ENCODE measurements at regions not wholly inside any gene's neighbourhood (a gene's known extent, or its start where the extent isn't known, plus 50 kb on each side); places are given as distances from the start of the nearest gene placed in this dataset.

DNA sequence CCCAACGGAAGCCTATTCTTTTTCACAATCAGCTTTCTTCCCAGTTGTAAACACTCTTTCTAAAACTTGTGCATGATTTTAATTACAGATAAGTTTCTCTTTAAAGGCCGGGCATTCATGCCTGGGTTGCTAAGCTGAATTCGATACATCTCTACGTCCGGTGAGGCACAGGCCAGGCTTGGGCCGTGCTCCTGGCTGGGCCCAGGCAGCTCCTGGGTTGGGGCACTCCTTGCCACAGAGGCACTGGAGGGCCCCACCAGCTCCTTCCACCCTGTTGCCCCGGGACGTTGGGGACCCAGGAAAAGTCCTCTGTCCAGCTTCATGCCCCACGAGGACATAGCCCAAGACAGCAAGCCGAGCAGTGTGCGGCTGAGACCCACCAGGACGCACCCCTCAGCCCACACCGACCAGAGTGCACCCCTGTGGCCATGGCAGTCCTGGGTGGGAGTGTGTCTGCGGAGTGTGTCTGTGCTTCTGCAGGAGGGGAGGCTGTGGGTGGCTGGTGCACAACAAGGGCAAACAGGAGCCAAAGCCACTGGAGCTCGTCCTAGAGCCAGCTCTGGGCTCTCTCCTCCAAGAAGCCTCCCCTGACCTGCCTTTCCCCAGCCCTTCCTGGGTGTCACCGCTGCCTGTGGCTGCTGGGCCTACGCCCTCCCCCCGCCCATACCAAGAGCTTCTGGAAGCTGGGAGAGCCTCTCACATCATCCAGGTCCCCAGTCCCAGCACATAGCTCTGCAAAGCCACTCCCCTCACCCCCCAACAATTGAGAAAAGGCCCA, 128.0 kb upstream of the NKX1-1 start:
- TF ChIP-seq, protein P1, sequence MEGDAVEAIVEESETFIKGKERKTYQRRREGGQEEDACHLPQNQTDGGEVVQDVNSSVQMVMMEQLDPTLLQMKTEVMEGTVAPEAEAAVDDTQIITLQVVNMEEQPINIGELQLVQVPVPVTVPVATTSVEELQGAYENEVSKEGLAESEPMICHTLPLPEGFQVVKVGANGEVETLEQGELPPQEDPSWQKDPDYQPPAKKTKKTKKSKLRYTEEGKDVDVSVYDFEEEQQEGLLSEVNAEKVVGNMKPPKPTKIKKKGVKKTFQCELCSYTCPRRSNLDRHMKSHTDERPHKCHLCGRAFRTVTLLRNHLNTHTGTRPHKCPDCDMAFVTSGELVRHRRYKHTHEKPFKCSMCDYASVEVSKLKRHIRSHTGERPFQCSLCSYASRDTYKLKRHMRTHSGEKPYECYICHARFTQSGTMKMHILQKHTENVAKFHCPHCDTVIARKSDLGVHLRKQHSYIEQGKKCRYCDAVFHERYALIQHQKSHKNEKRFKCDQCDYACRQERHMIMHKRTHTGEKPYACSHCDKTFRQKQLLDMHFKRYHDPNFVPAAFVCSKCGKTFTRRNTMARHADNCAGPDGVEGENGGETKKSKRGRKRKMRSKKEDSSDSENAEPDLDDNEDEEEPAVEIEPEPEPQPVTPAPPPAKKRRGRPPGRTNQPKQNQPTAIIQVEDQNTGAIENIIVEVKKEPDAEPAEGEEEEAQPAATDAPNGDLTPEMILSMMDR (conservative IDR thresholded peaks at IDR 0.05; ENCODE audit: low read depth, low read length): no peak
- TF ChIP-seq EZH2 (IDR thresholded peaks at IDR 0.05; ENCODE audit: borderline replicate concordance, low read depth, low read length, poor library complexity, severe bottlenecking): no peak

All from A673 (cell line).